CD4-positive, alpha-beta T cell treated with Interleukin-17A for 4 hours (primary cell): ENCODE measurements at regions not wholly inside any gene's neighbourhood (a gene's known extent, or its start where the extent isn't known, plus 50 kb on each side); places are given as distances from the start of the nearest gene placed in this dataset.
"Not testable (repeated sequence)": the region's sequence is repeated elsewhere in the genome, so short reads cannot be mapped to it uniquely, and the experiment has no call there.

Experiments
- DNase-seq: peaks from one replicate; pipeline ENCODE4 v3.0.0-alpha.2; 2020; ENCODE audit warnings: mixed read lengths

- DNase-seq: no peak
These were observed 153.2 kb downstream of the CTTN start for GRCh38 chr11:70551351-70552166.

- no peak for DNase-seq
These were observed 154.1 kb downstream of the CTTN start for GRCh38 chr11:70552167-70553150.

- no peak for DNase-seq
These were observed 156.7 kb downstream of the CTTN start for GRCh38 chr11:70555078-70555477.

- no peak for DNase-seq
These were observed 158.8 kb downstream of the CTTN start for GRCh38 chr11:70556884-70557741.

GRCh38 chr11:70557742-70558485 lies 159.6 kb downstream of the CTTN start:
- no peak for DNase-seq

- DNase-seq: no peak
These were observed 160.4 kb downstream of the CTTN start for GRCh38 chr11:70558681-70559080.

GRCh38 chr11:70559516-70559915 lies 161.2 kb downstream of the CTTN start:
- DNase-seq: no peak

- not testable (repeated sequence) for DNase-seq
These were observed 162.3 kb downstream of the CTTN start for GRCh38 chr11:70560621-70561020.

GRCh38 chr11:70566768-70567530 lies 168.6 kb downstream of the CTTN start:
- no peak for DNase-seq

- DNase-seq: no peak
These were observed 169.3 kb downstream of the CTTN start for GRCh38 chr11:70567680-70568034.

GRCh38 chr11:70568035-70568813 lies 169.9 kb downstream of the CTTN start:
- no peak for DNase-seq

GRCh38 chr11:70568814-70569617 lies 170.7 kb downstream of the CTTN start:
- DNase-seq: no peak

GRCh38 chr11:70569618-70569890 lies 171.2 kb downstream of the CTTN start:
- no peak for DNase-seq

GRCh38 chr11:70569996-70570692 lies 171.8 kb downstream of the CTTN start:
- no peak for DNase-seq

GRCh38 chr11:70570693-70571395 lies 172.5 kb downstream of the CTTN start:
- no peak for DNase-seq

- DNase-seq: no peak
These were observed 174.6 kb downstream of the CTTN start for GRCh38 chr11:70572974-70573260.

GRCh38 chr11:70573701-70574151 lies 175.4 kb downstream of the CTTN start:
- no peak for DNase-seq

GRCh38 chr11:70574725-70575347 lies 176.5 kb downstream of the CTTN start:
- DNase-seq: no peak
